ENCODE measurements at regions not wholly inside any gene's neighbourhood (a gene's known extent, or its start where the extent isn't known, plus 50 kb on each side); places are given as distances from the start of the nearest gene placed in this dataset.

DNA sequence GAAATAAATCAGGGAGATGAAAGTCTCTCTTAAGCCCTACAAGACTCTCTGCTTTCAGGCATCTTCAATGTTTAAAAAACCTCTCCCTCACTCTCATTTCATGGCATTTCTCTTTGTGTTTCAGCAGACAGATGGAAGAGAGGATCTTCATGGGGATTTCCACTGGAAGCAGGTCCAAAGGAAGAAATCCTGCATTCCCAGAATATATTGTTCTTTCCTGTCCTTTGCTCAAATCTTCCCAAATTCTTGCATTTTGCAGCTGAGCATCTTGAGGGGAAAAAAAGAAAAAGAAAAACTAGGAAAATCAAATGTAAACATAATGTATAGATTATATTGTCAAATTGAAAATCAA, 382.2 kb downstream of the ENC1 start:
- DNase-seq: no peak
- no peak overlapping the region for H3K9ac ChIP-seq (ENCODE audit: low read depth, low read length)
- no peak overlapping the region for H2AFZ ChIP-seq (ENCODE audit: low read depth, low read length)
- no peaks in the 10 kb centered on the region for H3K36me3 ChIP-seq (ENCODE audit: insufficient read depth, low read length)
- no peak overlapping the region for H3K4me3 ChIP-seq (ENCODE audit: low read depth in 1 of 2, low read length in 2 of 2)
- no peaks in the 10 kb centered on the region for H3K79me2 ChIP-seq (ENCODE audit: insufficient read depth, low read length)
- no peak for ATAC-seq (ENCODE audit: insufficient read depth, low read depth)
- no peaks in the 10 kb centered on the region for H4K20me1 ChIP-seq (ENCODE audit: insufficient read depth, low read length)
- TF ChIP-seq CTCF (IDR thresholded peaks at IDR 0.05; ENCODE audit: borderline replicate concordance, extremely low read depth, low read length, poor library complexity, severe bottlenecking) (no peak), EZH2 (IDR thresholded peaks at IDR 0.05; ENCODE audit: borderline replicate concordance, low read depth, low read length, severe bottlenecking) (no peak)
- H3K27ac ChIP-seq (ENCODE audit: low read length): no peak overlapping the region
- H3K27me3 ChIP-seq (ENCODE audit: insufficient read depth, low read length, poor library complexity): no peaks in the 10 kb centered on the region
- H3K4me1 ChIP-seq (ENCODE audit: insufficient read depth, low read length): no peaks in the 10 kb centered on the region
- H3K9me3 ChIP-seq (ENCODE audit: insufficient read depth, low read length, severe bottlenecking): no peaks in the 10 kb centered on the region
- no peak overlapping the region for H3K4me2 ChIP-seq (ENCODE audit: insufficient read depth, low read length)

- no peak overlapping the region for H3K4me3 ChIP-seq (ENCODE audit: low read depth in 1 of 2, low read length in 2 of 2)
These were observed 382.7 kb downstream of the ENC1 start for GRCh38 chr5:74257645-74258313.

GRCh38 chr5:74257060-74257527, 383.4 kb downstream of the ENC1 start:
- no peak overlapping the region for H2AFZ ChIP-seq (ENCODE audit: low read depth, low read length)

More at GRCh38 chr5:74257645-74258313, 382.7 kb downstream of the ENC1 start:
- Histone ChIP-seq H3K4me2 (ENCODE audit: insufficient read depth, low read length) (no peak overlapping the region), H3K27ac (ENCODE audit: low read length) (no peak overlapping the region), H3K9me3 (ENCODE audit: insufficient read depth, low read length, severe bottlenecking) (no peaks in the 10 kb centered on the region), H4K20me1 (ENCODE audit: insufficient read depth, low read length) (no peaks in the 10 kb centered on the region), H3K36me3 (ENCODE audit: insufficient read depth, low read length) (no peaks in the 10 kb centered on the region), H3K79me2 (ENCODE audit: insufficient read depth, low read length) (no peaks in the 10 kb centered on the region), H2AFZ (ENCODE audit: low read depth, low read length) (no peak overlapping the region), H3K9ac (ENCODE audit: low read depth, low read length) (no peak overlapping the region), H3K27me3 (ENCODE audit: insufficient read depth, low read length, poor library complexity) (no peaks in the 10 kb centered on the region), H3K4me1 (ENCODE audit: insufficient read depth, low read length) (no peaks in the 10 kb centered on the region)
- no peak for DNase-seq
- no peak for ATAC-seq (ENCODE audit: insufficient read depth, low read depth)
- no peak for TF ChIP-seq EZH2 (IDR thresholded peaks at IDR 0.05; ENCODE audit: borderline replicate concordance, low read depth, low read length, severe bottlenecking)

More at GRCh38 chr5:74257060-74257527, 383.4 kb downstream of the ENC1 start:
- no peak overlapping the region for H3K9ac ChIP-seq (ENCODE audit: low read depth, low read length)
- H3K79me2 ChIP-seq (ENCODE audit: insufficient read depth, low read length): no peaks in the 10 kb centered on the region
- no peaks in the 10 kb centered on the region for H3K36me3 ChIP-seq (ENCODE audit: insufficient read depth, low read length)
- no peak overlapping the region for H3K27ac ChIP-seq (ENCODE audit: low read length)
- H3K9me3 ChIP-seq (ENCODE audit: insufficient read depth, low read length, severe bottlenecking): no peaks in the 10 kb centered on the region
- TF ChIP-seq EZH2 (IDR thresholded peaks at IDR 0.05; ENCODE audit: borderline replicate concordance, low read depth, low read length, severe bottlenecking): no peak
- no peak for TF ChIP-seq CTCF (IDR thresholded peaks at IDR 0.05; ENCODE audit: borderline replicate concordance, extremely low read depth, low read length, poor library complexity, severe bottlenecking)
- ATAC-seq (ENCODE audit: insufficient read depth, low read depth): no peak
- H4K20me1 ChIP-seq (ENCODE audit: insufficient read depth, low read length): no peaks in the 10 kb centered on the region
- no peaks in the 10 kb centered on the region for H3K27me3 ChIP-seq (ENCODE audit: insufficient read depth, low read length, poor library complexity)
- no peak for DNase-seq
- no peaks in the 10 kb centered on the region for H3K4me1 ChIP-seq (ENCODE audit: insufficient read depth, low read length)
- no peak overlapping the region for H3K4me2 ChIP-seq (ENCODE audit: insufficient read depth, low read length)
- no peak overlapping the region for H3K4me3 ChIP-seq (ENCODE audit: low read depth in 1 of 2, low read length in 2 of 2)
